GM12891 (cell line): ENCODE measurements at regions not wholly inside any gene's neighbourhood (a gene's known extent, or its start where the extent isn't known, plus 50 kb on each side); places are given as distances from the start of the nearest gene placed in this dataset.

ENCODE experiments used
- DNase-seq: peaks from one replicate; pipeline ENCODE4 v3.0.0; 2011; ENCODE audit warnings: low spot score; ENCODE audit not compliant: insufficient read length
- FAIRE-seq: peaks from 2 replicates; lab custom pipeline; 2011; peaks lifted over from hg19 to GRCh38; lab: Jason Lieb, UNC
- PAX5 ChIP-seq: IDR thresholded peaks from 2 replicates; pipeline ENCODE4 v1.6.1; 2011; ENCODE audit warnings: low read length, moderate library complexity, mild to moderate bottlenecking; ENCODE audit not compliant: insufficient read depth, severe bottlenecking
- POLR2A ChIP-seq: IDR thresholded peaks from 2 replicates; pipeline ENCODE4 v1.6.1; 2011; ENCODE audit warnings: low read depth, low read length, control low read depth
- POLR2AphosphoS5 ChIP-seq: IDR thresholded peaks from 2 replicates; pipeline ENCODE4 v1.6.1; 2011; ENCODE audit warnings: low read depth, low read length, control low read depth
- POU2F2 ChIP-seq: IDR thresholded peaks from 2 replicates; pipeline ENCODE4 v1.6.1; 2011; ENCODE audit warnings: low read depth, mild to moderate bottlenecking, control low read depth, low read length, moderate library complexity
- SPI1 ChIP-seq: IDR thresholded peaks from 2 replicates; pipeline ENCODE4 v1.6.1; 2011; ENCODE audit warnings: low read depth, low read length, control low read depth
- TAF1 ChIP-seq: IDR thresholded peaks from 2 replicates; pipeline ENCODE4 v1.6.1; 2011; ENCODE audit warnings: low read depth, low read length, control low read depth

DNA sequence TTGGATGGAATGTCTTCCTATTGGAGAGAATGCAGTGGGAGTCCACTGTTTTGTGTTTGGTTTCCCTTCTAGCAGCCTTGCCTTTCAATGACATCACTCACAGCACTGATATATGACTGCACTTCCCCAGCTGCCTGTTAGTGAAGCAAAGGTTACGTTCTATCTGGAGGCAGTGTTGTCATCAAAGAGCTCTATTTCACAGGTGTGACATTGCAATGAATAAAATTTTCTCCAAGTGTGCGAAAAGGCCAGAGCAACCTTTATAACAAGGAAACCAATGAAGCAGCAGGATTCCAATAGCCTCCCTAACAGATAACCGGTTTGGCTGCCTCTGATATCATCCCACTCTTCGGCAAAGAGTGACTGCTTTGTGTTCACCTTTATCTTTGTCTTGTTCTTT, 523.5 kb upstream of the ZNF608 start:
- TF ChIP-seq PAX5 (no peak), POLR2AphosphoS5 (no peak), POU2F2 (no peak), SPI1 (no peak), TAF1 (no peak), POLR2A (no peak)
- FAIRE-seq (no peak), DNase-seq (no peak)

DNA sequence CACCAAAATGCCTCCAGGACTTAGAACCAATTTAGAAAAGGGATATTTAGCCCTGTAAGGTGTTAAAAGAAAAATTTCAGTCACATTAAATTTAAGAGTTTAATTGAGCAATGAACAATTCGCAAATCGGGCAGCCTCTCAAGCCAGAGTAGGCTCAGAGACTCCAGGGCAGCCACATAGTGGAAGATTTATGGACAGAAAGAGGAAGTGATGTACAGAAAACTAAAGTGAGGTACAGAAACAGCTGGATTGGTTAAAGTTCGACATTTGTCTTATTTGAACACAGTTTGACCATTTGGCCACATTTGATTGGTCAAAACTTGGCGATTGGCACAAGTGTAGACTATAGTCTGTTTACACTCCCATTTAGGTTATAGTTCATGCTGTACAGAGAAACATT, 525.9 kb upstream of the ZNF608 start:
- DNase-seq (no peak), FAIRE-seq (no peak)
- TF ChIP-seq SPI1 (peak; percentile 71), TAF1 (no peak), POLR2A (no peak), POLR2AphosphoS5 (no peak), PAX5 (no peak)

DNA sequence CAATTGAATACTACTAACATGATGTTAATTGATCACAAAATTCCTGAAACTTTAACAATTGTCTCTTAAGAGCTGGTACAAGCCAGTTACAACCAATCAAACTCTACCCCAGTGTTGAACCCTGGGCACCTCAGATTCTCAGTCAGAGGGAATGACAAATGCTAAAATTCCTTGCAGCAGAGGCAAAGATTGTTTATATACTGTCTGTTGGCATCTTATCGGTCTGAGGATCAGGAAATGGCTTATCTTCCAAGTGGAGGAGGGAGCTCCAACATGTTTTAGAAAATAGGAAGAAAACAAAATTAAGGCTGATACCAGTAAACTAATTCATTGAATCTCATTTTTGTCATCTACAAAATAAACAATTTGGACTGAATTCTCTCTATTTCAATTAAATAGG, 527.8 kb upstream of the ZNF608 start:
- DNase-seq (no peak), FAIRE-seq (no peak)
- TF ChIP-seq POLR2AphosphoS5 (no peak), TAF1 (no peak), POU2F2 (no peak), POLR2A (no peak), PAX5 (no peak), SPI1 (no peak)

DNA sequence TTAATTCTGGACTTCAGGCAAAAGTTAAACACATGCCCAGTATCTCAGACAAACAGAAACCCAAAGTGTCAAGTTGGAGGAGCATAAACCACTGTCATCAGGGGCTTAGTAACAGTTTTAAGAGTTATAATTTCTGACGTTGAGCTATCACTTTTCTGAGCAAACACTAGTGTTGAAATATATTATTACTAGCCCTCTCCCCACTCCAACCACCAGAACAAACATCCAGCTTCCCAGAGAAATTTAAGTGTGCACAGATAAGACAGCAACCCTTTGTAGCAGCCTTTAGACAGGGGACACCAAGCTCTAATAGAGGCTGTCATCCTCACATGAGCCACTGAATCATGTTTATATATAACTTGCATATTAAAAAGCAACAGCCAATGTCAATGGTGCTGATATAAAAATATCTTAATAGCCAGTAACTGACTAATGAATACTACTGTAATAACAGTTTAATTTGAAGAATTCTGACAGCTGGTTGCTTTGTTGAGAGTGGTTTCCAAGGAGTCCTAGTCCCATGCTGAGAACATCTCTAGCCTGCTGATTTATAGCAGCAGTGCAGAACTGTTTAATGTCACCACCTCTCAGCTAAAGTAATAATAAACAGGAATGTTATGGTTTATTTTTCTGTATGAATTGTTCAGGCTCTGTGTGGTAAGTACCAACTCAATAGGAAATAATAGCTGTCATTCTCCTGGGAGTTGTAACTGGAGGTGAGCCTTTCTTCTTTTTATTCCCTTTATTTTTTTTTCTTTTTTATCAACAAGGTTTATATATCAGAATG, 528.7 kb upstream of the ZNF608 start:
- TF ChIP-seq POLR2A (no peak), PAX5 (no peak), SPI1 (no peak), POU2F2 (no peak), TAF1 (no peak), POLR2AphosphoS5 (no peak)
- FAIRE-seq (no peak), DNase-seq (no peak)

DNA sequence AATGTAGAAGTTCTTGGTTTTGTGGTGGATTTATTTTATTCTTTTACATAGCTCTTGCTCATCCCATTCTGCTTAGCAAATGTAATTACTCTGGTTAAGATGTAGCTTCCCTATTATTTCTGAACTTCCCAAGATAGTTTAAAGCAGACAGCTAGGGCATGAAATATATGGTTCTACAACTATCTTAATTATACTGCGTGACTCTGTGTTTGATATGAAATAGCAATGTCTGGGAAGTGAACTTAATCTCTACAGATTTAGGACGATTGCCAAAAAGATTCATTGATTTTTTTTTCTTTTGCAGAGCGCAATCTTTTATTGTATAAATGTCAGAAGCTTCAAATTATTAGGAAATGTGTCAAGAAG, 529.3 kb upstream of the ZNF608 start:
- TF ChIP-seq POLR2AphosphoS5 (no peak), SPI1 (no peak), POU2F2 (no peak), TAF1 (no peak), POLR2A (no peak), PAX5 (no peak)
- DNase-seq (no peak), FAIRE-seq (no peak)

DNA sequence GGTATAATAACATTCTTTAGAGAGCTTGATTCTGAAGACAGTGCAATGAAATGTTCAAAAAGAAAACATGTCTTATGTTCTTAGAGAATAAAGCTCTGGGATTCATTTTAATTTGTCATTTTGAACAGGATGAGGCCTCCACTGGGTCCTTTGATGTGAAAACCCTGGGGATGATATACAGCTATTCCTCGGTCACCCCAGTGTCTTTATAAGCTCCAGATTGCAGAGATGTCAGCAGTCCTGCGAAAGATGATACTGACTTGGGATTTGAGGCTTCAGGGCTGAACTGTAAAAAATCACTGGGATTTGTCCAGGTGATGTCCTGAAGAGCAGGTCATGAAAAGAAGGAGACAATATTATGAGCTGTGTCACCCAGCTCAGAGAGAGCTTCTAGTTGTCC, 529.7 kb upstream of the ZNF608 start:
- FAIRE-seq (no peak), DNase-seq (no peak)
- TF ChIP-seq SPI1: no peak
- TF ChIP-seq PAX5: no peak
- no peak for TF ChIP-seq TAF1
- TF ChIP-seq POU2F2: no peak
- TF ChIP-seq POLR2A: no peak
- TF ChIP-seq POLR2AphosphoS5: no peak

DNA sequence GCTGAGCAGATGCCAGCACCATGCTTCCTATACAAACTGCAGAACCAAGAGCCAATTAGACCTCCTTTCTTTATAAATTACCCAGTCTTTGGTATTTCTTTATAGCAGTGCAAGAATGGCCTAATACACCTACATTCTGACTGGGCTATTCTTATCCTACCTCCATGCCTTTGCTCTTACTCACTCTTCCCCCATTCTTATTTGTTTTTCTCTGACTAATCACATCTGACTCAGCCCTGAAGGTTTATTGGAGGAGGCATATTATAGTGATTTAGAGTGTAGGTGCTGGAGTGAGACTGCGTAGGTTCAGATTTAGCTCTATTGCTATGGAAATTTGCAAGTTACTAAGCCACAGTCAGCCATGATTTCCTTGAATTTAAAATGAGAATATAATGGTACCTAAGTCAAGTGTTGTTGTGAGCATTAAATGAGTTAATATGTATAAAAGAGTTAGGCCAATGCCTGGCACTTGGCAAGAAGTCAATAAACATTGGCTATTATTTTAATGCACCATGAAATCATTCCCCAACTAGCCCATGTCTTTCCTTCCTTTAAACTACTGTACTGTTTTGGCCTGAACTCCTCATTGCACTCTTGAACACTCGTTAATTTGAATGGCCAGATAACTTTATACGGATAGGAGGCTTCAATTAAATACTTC, 531.2 kb upstream of the ZNF608 start:
- DNase-seq: no peak
- FAIRE-seq: no peak
- no peak for TF ChIP-seq POU2F2
- TF ChIP-seq PAX5: no peak
- TF ChIP-seq SPI1: no peak
- no peak for TF ChIP-seq TAF1

DNA sequence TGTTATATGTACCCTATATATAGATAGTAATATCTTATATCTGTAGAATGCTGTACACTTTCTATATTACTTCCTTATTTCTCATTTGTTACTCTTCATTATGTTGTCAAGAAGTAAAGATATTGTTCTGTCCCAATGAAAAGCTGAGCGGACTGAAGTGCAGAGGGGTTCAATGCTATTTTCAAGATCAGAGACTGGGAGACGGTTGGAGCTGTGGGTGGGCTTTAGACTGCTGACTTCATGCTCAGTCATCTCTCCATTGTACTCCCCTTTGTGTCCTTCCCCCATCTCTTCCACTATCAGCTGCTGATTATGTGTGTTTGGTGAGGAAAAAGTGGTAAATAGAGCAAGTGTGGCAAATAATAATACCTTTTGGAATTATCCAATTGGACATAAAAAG, 532.3 kb upstream of the ZNF608 start:
- TF ChIP-seq PAX5 (no peak), POLR2A (no peak), POU2F2 (no peak), TAF1 (no peak), SPI1 (no peak), POLR2AphosphoS5 (no peak)
- no peak for DNase-seq
- FAIRE-seq: no peak

DNA sequence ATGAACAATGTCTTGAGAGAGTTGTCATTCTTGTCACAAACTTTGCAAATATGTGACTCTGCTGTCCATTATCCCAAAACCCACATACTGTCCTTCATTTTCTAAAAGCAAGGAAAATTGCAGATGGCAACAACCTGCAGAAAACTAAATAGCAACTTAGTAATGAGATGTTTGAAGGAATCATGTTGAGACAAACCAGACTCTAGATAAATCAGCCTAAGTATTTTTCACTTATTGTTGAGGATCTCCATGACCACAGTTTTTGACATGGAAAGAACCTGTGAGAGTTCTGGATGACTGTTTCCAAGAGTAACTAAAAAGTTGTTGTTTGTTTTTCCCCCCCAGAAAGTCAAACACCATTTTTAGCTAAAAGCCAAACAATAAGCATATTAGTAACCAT, 535.2 kb upstream of the ZNF608 start:
- DNase-seq (no peak), FAIRE-seq (no peak)
- TF ChIP-seq POU2F2: no peak
- TF ChIP-seq SPI1: no peak
- no peak for TF ChIP-seq PAX5
- no peak for TF ChIP-seq TAF1
- TF ChIP-seq POLR2AphosphoS5: no peak
- no peak for TF ChIP-seq POLR2A

DNA sequence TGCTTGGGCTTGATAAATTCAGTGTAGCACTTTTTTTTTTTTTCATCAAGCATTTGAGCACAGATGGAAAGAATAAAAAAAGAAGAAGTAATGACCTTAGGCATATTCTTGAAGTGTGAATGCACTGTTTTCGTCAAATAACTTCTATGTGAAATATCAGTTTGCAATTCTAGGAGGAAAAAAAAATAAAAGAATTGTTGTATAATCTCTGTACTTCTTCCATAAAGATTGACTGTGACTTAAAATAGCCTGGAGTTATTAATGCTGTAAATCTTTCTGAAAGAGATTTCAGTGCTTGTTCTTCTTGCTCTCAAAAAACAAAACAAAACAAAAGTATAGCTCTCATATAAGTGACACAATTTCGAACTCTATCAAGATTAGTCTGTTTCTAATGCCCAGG, 536.9 kb upstream of the ZNF608 start:
- FAIRE-seq (no peak), DNase-seq (no peak)
- TF ChIP-seq POLR2AphosphoS5: no peak
- no peak for TF ChIP-seq PAX5
- TF ChIP-seq POLR2A: no peak
- no peak for TF ChIP-seq POU2F2
- TF ChIP-seq SPI1: no peak
- no peak for TF ChIP-seq TAF1
